ENCODE measurements at regions not wholly inside any gene's neighbourhood (a gene's known extent, or its start where the extent isn't known, plus 50 kb on each side); places are given as distances from the start of the nearest gene placed in this dataset.

- TF ChIP-seq CTCF (IDR thresholded peaks at IDR 0.05) (no peak), POLR2A (IDR thresholded peaks at IDR 0.05) (no peak)
These were observed 493.2 kb upstream of the NFIA start for GRCh38 chr1:60589046-60589748.
